ENCODE measurements at regions not wholly inside any gene's neighbourhood (a gene's known extent, or its start where the extent isn't known, plus 50 kb on each side); places are given as distances from the start of the nearest gene placed in this dataset.
"Not testable (repeated sequence)": the region's sequence is repeated elsewhere in the genome, so short reads cannot be mapped to it uniquely, and the experiment has no call there.

GRCh38 chr4:117014236-117014635 lies 71.1 kb downstream of the TRAM1L1 start:
- DNase-seq: no peak

GRCh38 chr4:117010671-117011070 lies 74.7 kb downstream of the TRAM1L1 start:
- no peak for DNase-seq

DNA sequence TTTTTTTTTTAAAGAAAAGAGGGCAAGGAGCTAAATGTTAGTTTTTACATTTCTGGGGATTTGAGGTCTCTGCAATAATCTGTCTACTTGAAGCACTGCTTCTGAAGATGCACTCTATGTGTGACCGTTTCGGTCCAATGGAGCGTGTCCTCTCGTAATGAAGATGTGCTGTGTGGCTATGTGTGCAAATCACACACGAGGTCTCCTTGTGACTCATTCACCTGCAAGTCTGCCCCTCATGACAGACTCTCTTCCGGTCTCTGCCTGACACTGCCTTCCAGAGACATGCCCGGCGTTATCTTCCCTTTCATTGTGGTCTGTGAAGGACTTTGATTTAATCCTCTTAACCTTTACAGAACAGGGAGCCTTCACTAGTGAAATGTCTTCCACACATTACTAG lies 84.3 kb downstream of the TRAM1L1 start:
- no peak for DNase-seq

- no peak for DNase-seq
Observed at GRCh38 chr4:116982656-116983055, 102.7 kb downstream of the TRAM1L1 start.

DNA sequence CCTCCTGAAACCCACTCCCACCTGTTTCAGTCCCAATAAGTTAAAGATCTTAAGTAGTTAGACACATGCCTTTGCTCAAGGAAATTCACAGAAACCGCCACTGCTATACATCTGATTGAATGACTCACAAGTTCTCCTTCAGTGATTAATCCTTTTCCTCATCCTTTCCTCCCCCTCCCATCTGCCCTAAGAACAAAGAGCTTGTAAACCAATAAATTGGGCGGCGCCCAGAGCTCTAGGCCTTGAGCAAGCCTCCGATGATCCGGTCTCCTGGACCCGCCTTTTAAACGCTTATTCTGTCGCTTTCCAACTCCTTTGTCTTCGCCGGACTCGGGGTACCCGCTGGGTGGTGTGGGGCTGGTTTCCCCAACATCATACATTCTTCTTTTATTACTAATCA lies 104.9 kb downstream of the TRAM1L1 start:
- not testable (repeated sequence) for DNase-seq

DNA sequence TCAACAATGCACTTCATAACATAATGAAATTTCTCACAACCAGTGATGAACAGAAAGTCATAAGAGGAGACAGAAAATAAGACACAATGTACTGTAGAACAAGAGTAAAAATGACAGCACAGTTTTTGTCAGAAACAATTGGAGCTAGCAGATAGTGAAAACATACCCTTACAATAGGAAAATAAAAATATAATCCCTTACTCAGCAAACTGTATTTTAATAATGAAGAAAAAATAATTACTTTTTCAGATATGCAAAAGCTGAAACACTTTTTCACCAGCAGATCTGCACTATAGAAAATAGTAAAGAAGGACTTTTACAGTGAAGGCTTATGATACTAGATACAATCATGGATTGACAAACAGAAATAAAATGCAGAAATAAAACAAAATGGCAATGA lies 126.3 kb downstream of the TRAM1L1 start:
- no peak for DNase-seq

DNA sequence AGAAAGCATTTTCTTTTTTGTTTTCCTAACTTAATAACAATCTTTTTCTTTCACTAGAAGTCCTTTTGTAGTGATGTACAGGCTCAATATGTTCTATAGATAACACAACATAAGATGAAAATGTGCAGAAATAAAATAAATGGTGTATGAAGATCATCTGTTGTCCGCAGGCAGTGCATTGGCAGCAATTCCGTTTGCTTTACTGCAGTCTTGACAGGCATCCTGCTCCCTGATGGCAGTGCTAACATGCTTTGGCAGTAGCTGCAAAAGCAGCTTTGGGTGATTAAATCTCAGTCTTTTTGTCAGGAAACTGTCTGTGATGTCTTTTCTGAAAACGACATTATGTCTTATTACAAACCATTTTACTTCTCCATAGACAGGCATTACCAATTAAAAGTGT lies 131.4 kb downstream of the TRAM1L1 start:
- no peak for DNase-seq

DNA sequence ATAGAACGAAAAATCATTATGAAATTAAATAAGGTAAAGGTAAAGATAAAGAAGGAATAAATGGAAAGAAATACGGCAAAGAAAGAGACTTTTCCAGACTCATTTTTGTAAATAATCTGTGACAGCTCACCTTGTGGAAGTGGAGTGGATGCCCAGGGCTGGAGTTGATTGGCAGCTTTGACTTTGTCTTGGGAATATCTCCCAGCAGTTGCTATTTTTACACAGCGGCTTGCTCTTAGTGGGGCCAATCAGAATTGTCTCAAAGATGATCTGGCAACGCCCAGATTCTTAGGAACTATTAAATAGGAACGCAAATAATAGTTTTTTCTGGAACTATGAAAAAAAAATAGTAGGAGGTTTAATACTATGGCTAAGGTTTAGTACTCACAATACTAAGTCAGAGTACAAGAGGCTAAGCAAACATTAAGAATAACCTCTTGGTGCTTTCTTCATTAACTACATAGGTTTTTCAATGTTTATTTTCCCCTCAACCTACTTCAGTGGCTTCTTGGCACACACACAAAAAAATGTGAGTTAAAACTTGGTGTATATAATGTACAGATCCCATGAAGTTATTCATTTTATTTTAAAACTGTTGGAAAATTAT lies 132.7 kb downstream of the TRAM1L1 start:
- no peak for DNase-seq

- DNase-seq: no peak
Observed at GRCh38 chr4:116949856-116950255, 135.5 kb downstream of the TRAM1L1 start.

GRCh38 chr4:116942315-116942714 lies 143.1 kb downstream of the TRAM1L1 start:
- no peak for DNase-seq

DNA sequence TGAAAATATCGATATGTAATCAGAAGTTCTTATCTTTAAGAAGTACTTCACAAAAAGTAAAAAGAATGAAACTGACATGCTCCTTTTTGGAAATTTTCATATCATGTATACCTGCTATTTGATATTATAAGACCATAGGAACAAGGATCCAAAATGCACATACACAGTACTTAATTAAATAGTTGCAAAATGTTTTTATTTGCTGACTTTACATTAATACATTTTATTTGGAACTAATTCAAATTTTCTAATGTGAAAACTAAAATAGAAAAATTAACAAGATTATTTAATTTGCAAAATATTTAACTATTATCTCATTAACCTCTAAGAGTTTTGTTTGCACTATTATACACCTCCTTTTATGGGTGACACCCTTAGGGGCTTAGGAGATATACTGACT lies 155.0 kb downstream of the TRAM1L1 start:
- no peak for DNase-seq

GRCh38 chr4:116926631-116927295 lies 158.6 kb downstream of the TRAM1L1 start:
- DNase-seq: no peak

- DNase-seq: no peak
Observed at GRCh38 chr4:116925900-116926457, 159.4 kb downstream of the TRAM1L1 start.

DNA sequence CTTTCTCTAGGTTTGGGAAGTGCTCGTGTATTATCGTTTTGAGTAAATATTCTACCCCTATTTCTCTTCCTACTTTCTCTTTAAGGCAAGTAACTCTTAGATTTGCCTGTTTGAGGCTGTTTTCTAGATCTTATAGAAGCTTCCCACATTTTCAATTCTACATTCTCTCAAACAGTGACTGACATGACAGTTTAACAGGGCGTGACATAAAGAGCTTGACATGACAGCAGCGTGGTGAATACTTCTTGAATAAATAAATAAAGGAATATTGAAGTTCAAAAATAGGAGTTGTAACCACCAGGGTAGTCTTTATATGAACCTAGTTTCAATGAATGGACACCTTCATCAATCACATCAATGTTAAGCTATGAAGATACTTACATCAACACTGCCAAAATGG lies 162.0 kb downstream of the TRAM1L1 start:
- DNase-seq: no peak

DNA sequence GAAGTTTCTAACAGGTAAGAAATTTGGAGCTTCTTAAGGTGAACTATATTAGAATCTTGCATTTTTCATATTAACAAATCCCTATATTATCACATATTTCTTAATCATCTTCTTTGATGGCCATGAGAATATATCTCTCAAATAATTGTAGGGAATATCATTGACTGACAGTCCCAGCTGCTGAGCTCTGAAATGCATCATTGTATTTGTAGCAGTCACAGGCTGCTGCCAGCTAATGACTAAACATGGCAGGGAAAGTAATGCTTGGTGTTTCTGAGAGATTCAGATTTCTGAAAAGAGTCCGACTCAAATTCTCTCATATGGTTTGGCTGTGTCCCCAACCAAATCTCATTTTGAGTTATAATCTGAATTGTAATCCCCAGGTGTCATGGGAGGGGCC lies 171.9 kb downstream of the TRAM1L1 start:
- no peak for DNase-seq

DNA sequence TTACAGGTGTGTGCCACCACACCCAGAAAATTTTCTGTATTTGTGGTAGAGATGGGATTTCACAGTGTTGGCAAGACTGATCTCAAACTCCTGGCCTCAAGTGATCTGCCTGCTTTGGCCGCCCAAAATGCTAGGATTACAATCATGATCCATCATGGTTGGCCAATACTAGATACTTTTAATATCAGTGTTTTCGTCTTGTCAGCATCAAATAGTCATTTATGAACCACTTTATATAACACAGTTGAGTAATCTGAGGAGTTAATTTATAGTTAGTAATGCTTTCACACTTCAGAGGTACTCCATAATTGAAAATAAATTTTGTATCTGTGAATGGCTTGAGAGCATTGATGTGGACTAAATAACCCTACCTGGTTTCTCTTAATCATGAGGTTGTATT lies 178.6 kb downstream of the TRAM1L1 start:
- DNase-seq: no peak

GRCh38 chr4:116899561-116899960 lies 185.8 kb downstream of the TRAM1L1 start:
- no peak for DNase-seq

DNA sequence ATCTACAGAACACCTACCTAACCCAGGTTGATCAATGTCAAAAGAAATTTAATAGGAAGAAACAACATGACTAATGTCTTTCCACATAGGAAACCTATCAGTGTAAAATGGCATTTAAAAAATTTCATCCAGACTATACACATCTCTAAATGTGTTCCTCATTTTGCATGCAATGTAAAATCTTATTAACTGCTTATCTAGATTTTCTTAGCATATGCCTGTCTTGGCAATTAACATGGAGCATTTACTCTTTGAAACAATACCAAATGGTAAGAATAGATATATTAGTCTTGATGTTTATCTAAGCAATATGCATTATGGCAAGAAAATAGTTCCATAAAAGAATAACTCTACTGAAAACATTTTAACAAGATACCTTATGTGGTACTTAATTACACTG lies 199.8 kb downstream of the TRAM1L1 start:
- no peak for DNase-seq

- no peak for DNase-seq
Observed at GRCh38 chr4:116882503-116882902, 202.9 kb downstream of the TRAM1L1 start.

- DNase-seq: no peak
Observed at GRCh38 chr4:116881077-116881476, 204.3 kb downstream of the TRAM1L1 start.

DNA sequence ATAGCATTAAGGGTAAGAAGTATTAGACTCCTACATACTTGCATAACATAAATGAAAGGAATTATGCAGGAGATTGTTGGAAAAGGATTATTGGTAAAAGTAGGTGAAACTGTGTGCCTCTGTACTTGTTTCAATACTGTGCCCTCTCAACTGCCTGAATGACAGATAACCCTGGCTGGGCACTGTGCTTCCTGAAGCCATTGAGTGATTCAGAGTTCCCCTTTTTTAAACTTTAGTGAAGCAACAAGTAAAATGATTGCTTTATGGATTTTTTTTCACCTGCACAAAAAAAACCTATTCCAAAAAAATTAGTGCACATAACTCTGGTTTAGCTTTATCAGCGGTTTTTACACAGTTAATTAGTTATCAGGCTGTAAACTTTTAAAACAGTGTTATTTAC lies 204.8 kb downstream of the TRAM1L1 start:
- DNase-seq: no peak

- DNase-seq: no peak
Observed at GRCh38 chr4:116878280-116878679, 207.1 kb downstream of the TRAM1L1 start.

GRCh38 chr4:116877069-116877468 lies 208.3 kb downstream of the TRAM1L1 start:
- DNase-seq: no peak

- no peak for DNase-seq
Observed at GRCh38 chr4:116872941-116873340, 212.4 kb downstream of the TRAM1L1 start.

GRCh38 chr4:116872308-116872707 lies 213.1 kb downstream of the TRAM1L1 start:
- DNase-seq: no peak
